DND-41 (cell line): ENCODE measurements at regions not wholly inside any gene's neighbourhood (a gene's known extent, or its start where the extent isn't known, plus 50 kb on each side); places are given as distances from the start of the nearest gene placed in this dataset.

Source experiments
- ATAC-seq: fragments of 200-7000 bp; cut with Tn5 transposase; 3 replicates; pipeline ENCODE4 v1.9.1; 2021; ENCODE audit warnings: low read depth; ENCODE audit not compliant: insufficient read depth
- DNase-seq: peaks from one replicate; pipeline ENCODE4 v3.0.0-alpha.2; 2020
- H2AFZ ChIP-seq: 2 replicates; pipeline ENCODE4 v1.6.0; 2012; ENCODE audit warnings: low read depth, low read length
- H3K27ac ChIP-seq: 2 replicates; pipeline ENCODE4 v1.5.1; 2012; ENCODE audit warnings: low read length, inconsistent platforms
- H3K27me3 ChIP-seq: fragments of 200-600 bp; sonication (generic); 2 replicates; pipeline ENCODE4 v1.6.0; 2012; ENCODE audit warnings: low read length, mild to moderate bottlenecking, inconsistent platforms; ENCODE audit not compliant: insufficient read depth, poor library complexity
- H3K36me3 ChIP-seq: 2 replicates; pipeline ENCODE4 v1.5.1; 2012; ENCODE audit warnings: low read length, inconsistent platforms; ENCODE audit not compliant: insufficient read depth
- H3K4me1 ChIP-seq: 2 replicates; pipeline ENCODE4 v1.5.1; 2012; ENCODE audit warnings: mild to moderate bottlenecking, low read length; ENCODE audit not compliant: insufficient read depth
- H3K4me2 ChIP-seq: 2 replicates; pipeline ENCODE4 v1.6.0; 2012; ENCODE audit warnings: mild to moderate bottlenecking, moderate library complexity, low read length, inconsistent platforms; ENCODE audit not compliant: insufficient read depth
- H3K4me3 ChIP-seq, 2 experiments: fragments of 200-600 bp in 1 of 2; shearing (Covaris generic) in 1 of 2; 2 replicates each; pipeline ENCODE4 v1.5.1; 2012 to 2016; ENCODE audit warnings: inconsistent platforms in 2 of 2, low read length in 2 of 2, mild to moderate bottlenecking in 2 of 2, low read depth in 1 of 2, moderate library complexity in 1 of 2
- H3K79me2 ChIP-seq: 2 replicates; pipeline ENCODE4 v1.6.0; 2012; ENCODE audit warnings: low read length, inconsistent platforms; ENCODE audit not compliant: insufficient read depth
- H3K9ac ChIP-seq: 2 replicates; pipeline ENCODE4 v1.6.0; 2012; ENCODE audit warnings: low read depth, mild to moderate bottlenecking, inconsistent platforms, low read length, moderate library complexity
- H3K9me3 ChIP-seq: 2 replicates; pipeline ENCODE4 v1.5.1; 2012; ENCODE audit warnings: low read length, moderate library complexity, mild to moderate bottlenecking, inconsistent platforms; ENCODE audit not compliant: insufficient read depth, severe bottlenecking
- H4K20me1 ChIP-seq: 2 replicates; pipeline ENCODE4 v1.6.0; 2012; ENCODE audit warnings: low read length; ENCODE audit not compliant: insufficient read depth
- CTCF ChIP-seq: IDR thresholded peaks from 2 replicates; pipeline ENCODE4 v1.5.1; 2012; ENCODE audit warnings: borderline replicate concordance, low read length, moderate library complexity, mild to moderate bottlenecking; ENCODE audit not compliant: poor library complexity, severe bottlenecking; ENCODE audit errors: extremely low read depth
- EZH2 ChIP-seq: IDR thresholded peaks from 3 replicates; pipeline ENCODE4 v1.6.1; 2012; ENCODE audit warnings: borderline replicate concordance, low read depth, mild to moderate bottlenecking, moderate library complexity, low read length, inconsistent platforms; ENCODE audit not compliant: severe bottlenecking

- TF ChIP-seq EZH2 (no peak), CTCF (no peak)
- DNase-seq (no peak), ATAC-seq (no peak)
- Histone ChIP-seq H3K36me3 (no peaks in the 10 kb centered on the region), H3K4me1 (no peaks in the 10 kb centered on the region), H4K20me1 (no peaks in the 10 kb centered on the region), H3K27ac (no peak overlapping the region), H3K9me3 (no peaks in the 10 kb centered on the region), H2AFZ (peak overlapping the region; percentile 39), H3K4me2 (no peak overlapping the region), H3K4me3 (no peak overlapping the region), H3K27me3 (no peaks in the 10 kb centered on the region), H3K9ac (no peak overlapping the region), H3K79me2 (no peaks in the 10 kb centered on the region)
Measured at GRCh38 chr13:82747291-82747690, 1135.0 kb downstream of the SLITRK1 start.

- Histone ChIP-seq H3K27ac (no peak overlapping the region), H3K9me3 (no peaks in the 10 kb centered on the region), H3K79me2 (no peaks in the 10 kb centered on the region), H4K20me1 (no peaks in the 10 kb centered on the region), H3K4me1 (no peaks in the 10 kb centered on the region), H3K36me3 (no peaks in the 10 kb centered on the region), H3K4me3 (no peak overlapping the region), H3K27me3 (no peaks in the 10 kb centered on the region), H3K9ac (no peak overlapping the region), H3K4me2 (no peak overlapping the region), H2AFZ (no peak overlapping the region)
- TF ChIP-seq EZH2 = no peak
- TF ChIP-seq CTCF = no peak
- ATAC-seq (no peak), DNase-seq (no peak)
Measured at GRCh38 chr13:82740442-82740841, 1141.8 kb downstream of the SLITRK1 start.

- no peak for ATAC-seq
- H3K9ac ChIP-seq = no peak overlapping the region
- H3K4me1 ChIP-seq = no peaks in the 10 kb centered on the region
- no peaks in the 10 kb centered on the region for H3K27me3 ChIP-seq
- H3K9me3 ChIP-seq = no peaks in the 10 kb centered on the region
- no peak for DNase-seq
- no peak overlapping the region for H3K4me2 ChIP-seq
- H3K4me3 ChIP-seq = no peak overlapping the region
- TF ChIP-seq CTCF (peak; percentile 34), EZH2 (no peak)
- H3K79me2 ChIP-seq = no peaks in the 10 kb centered on the region
- no peak overlapping the region for H2AFZ ChIP-seq
- H3K36me3 ChIP-seq = no peaks in the 10 kb centered on the region
- no peaks in the 10 kb centered on the region for H4K20me1 ChIP-seq
- no peak overlapping the region for H3K27ac ChIP-seq
Measured at GRCh38 chr13:82739881-82740280, 1142.4 kb downstream of the SLITRK1 start.

GRCh38 chr13:82729401-82729800, 1152.9 kb downstream of the SLITRK1 start:
- DNase-seq (no peak), ATAC-seq (no peak)
- no peaks in the 10 kb centered on the region for H3K36me3 ChIP-seq
- H2AFZ ChIP-seq = no peak overlapping the region
- H3K4me2 ChIP-seq = no peak overlapping the region
- H4K20me1 ChIP-seq = no peaks in the 10 kb centered on the region
- H3K4me1 ChIP-seq = no peaks in the 10 kb centered on the region
- H3K27ac ChIP-seq = no peak overlapping the region
- no peak overlapping the region for H3K9ac ChIP-seq
- H3K4me3 ChIP-seq = no peak overlapping the region
- TF ChIP-seq CTCF = no peak
- no peak for TF ChIP-seq EZH2
- no peaks in the 10 kb centered on the region for H3K9me3 ChIP-seq
- H3K79me2 ChIP-seq = no peaks in the 10 kb centered on the region
- no peaks in the 10 kb centered on the region for H3K27me3 ChIP-seq
